ENCODE measurements at regions not wholly inside any gene's neighbourhood (a gene's known extent, or its start where the extent isn't known, plus 50 kb on each side); places are given as distances from the start of the nearest gene placed in this dataset.
A peak's percentile ranks its signal among the peaks of the same experiment; 100 is the strongest.
"Not testable (repeated sequence)": the region's sequence is repeated elsewhere in the genome, so short reads cannot be mapped to it uniquely, and the experiment has no call there.

- H3K9ac ChIP-seq (ENCODE audit: low read length); H3K27me3 ChIP-seq (ENCODE audit: control insufficient read depth, insufficient read depth, low read length); H3K4me1 ChIP-seq (ENCODE audit: control insufficient read depth, insufficient read depth, low read length); H3K4me3 ChIP-seq (ENCODE audit: low read length); H3K36me3 ChIP-seq (ENCODE audit: control insufficient read depth, insufficient read depth, low read length): not testable (repeated sequence)
- peak overlapping the region; percentile 14 for H3K27ac ChIP-seq (ENCODE audit: low read depth, low read length)
Measured at GRCh38 chr20:30579069-30579468, 678.4 kb upstream of the DEFB115 start.

- H3K36me3 ChIP-seq (ENCODE audit: control insufficient read depth, insufficient read depth, low read length); H3K4me1 ChIP-seq (ENCODE audit: control insufficient read depth, insufficient read depth, low read length); H3K27me3 ChIP-seq (ENCODE audit: control insufficient read depth, insufficient read depth, low read length); H3K9ac ChIP-seq (ENCODE audit: low read length): not testable (repeated sequence)
- H3K27ac ChIP-seq (ENCODE audit: low read depth, low read length), result peak overlapping the region; percentile 55
- H3K4me3 ChIP-seq (ENCODE audit: low read length), result peak overlapping the region; percentile 63
Measured at GRCh38 chr20:30579824-30580438, 677.5 kb upstream of the DEFB115 start.

DNA sequence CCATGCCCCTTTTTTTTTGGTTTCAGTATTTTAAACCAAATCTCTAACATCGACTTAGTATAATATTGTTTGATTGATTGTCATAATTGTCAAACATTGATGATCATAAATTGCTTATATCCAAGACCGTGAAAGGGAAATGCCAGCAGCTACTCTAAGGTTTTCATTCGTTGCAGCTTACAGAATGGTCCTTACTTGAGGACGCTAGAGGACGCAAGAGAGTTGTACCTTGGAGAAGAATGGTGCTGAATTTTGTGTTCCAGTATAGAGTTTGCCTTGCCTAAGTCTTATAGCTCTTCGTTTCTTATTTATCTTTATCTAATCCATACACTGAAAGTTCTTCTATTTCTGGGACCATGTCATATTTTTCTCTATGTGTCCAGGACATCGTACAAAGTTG, 675.6 kb upstream of the DEFB115 start:
- not testable (repeated sequence) for H3K27ac ChIP-seq (ENCODE audit: low read depth, low read length); H3K36me3 ChIP-seq (ENCODE audit: control insufficient read depth, insufficient read depth, low read length); H3K9ac ChIP-seq (ENCODE audit: low read length); H3K4me1 ChIP-seq (ENCODE audit: control insufficient read depth, insufficient read depth, low read length); H3K4me3 ChIP-seq (ENCODE audit: low read length); H3K27me3 ChIP-seq (ENCODE audit: control insufficient read depth, insufficient read depth, low read length)

GRCh38 chr20:30584403-30584802, 673.1 kb upstream of the DEFB115 start:
- not testable (repeated sequence) for H3K9ac ChIP-seq (ENCODE audit: low read length); H3K4me1 ChIP-seq (ENCODE audit: control insufficient read depth, insufficient read depth, low read length); H3K27me3 ChIP-seq (ENCODE audit: control insufficient read depth, insufficient read depth, low read length); H3K27ac ChIP-seq (ENCODE audit: low read depth, low read length); H3K4me3 ChIP-seq (ENCODE audit: low read length); H3K36me3 ChIP-seq (ENCODE audit: control insufficient read depth, insufficient read depth, low read length)

GRCh38 chr20:30585244-30585796, 672.1 kb upstream of the DEFB115 start:
- not testable (repeated sequence) for H3K27me3 ChIP-seq (ENCODE audit: control insufficient read depth, insufficient read depth, low read length); H3K4me1 ChIP-seq (ENCODE audit: control insufficient read depth, insufficient read depth, low read length); H3K36me3 ChIP-seq (ENCODE audit: control insufficient read depth, insufficient read depth, low read length); H3K27ac ChIP-seq (ENCODE audit: low read depth, low read length); H3K9ac ChIP-seq (ENCODE audit: low read length)
- H3K4me3 ChIP-seq (ENCODE audit: low read length), result peak overlapping the region; percentile 36

DNA sequence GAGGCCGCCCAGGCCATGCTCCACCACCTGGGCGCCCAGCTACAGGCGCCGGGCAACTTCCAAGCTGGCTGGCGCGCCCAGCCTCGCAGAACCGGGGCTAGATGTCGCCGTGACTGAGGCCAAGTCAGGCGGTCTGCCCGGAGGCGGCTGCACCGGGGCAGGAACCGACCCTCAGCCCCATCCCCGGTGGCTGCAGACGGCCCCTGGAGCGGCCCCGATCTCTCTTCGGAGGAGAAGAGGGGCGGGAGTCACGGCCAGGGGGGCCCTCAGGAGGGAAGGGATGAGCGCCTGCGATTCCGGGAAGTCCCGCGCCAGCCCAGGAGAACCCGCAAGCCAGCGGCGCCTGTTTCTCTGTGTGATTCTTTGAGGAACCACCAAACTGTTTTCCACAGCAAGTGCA, 671.3 kb upstream of the DEFB115 start:
- H3K27ac ChIP-seq (ENCODE audit: low read depth, low read length); H3K4me1 ChIP-seq (ENCODE audit: control insufficient read depth, insufficient read depth, low read length); H3K36me3 ChIP-seq (ENCODE audit: control insufficient read depth, insufficient read depth, low read length); H3K4me3 ChIP-seq (ENCODE audit: low read length); H3K9ac ChIP-seq (ENCODE audit: low read length); H3K27me3 ChIP-seq (ENCODE audit: control insufficient read depth, insufficient read depth, low read length): not testable (repeated sequence)

DNA sequence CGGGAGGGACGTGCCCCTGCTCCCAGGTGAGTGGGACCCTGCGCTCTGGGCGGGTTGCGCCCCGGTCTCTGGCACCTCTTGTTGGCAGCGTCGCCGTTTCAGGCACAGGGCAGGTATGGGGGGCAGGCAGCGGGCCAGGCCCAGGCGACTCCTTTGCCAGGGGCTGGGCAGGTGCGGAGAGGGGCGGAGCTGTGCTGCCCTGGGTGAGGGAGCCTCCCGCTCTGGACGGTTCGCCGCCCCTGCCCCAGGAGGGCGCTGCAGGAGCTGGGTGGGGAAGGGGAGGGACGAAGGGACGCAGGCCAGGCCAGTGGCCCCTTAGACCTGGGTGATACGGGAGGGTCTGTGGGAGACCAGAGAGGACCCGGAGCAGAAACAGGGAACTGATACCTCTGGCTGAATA, 663.9 kb upstream of the DEFB115 start:
- Histone ChIP-seq H3K9ac (ENCODE audit: low read length) (no peak overlapping the region), H3K4me3 (ENCODE audit: low read length) (no peak overlapping the region), H3K4me1 (ENCODE audit: control insufficient read depth, insufficient read depth, low read length) (no peaks in the 10 kb centered on the region), H3K27ac (ENCODE audit: low read depth, low read length) (no peak overlapping the region), H3K27me3 (ENCODE audit: control insufficient read depth, insufficient read depth, low read length) (no peaks in the 10 kb centered on the region), H3K36me3 (ENCODE audit: control insufficient read depth, insufficient read depth, low read length) (no peaks in the 10 kb centered on the region)

DNA sequence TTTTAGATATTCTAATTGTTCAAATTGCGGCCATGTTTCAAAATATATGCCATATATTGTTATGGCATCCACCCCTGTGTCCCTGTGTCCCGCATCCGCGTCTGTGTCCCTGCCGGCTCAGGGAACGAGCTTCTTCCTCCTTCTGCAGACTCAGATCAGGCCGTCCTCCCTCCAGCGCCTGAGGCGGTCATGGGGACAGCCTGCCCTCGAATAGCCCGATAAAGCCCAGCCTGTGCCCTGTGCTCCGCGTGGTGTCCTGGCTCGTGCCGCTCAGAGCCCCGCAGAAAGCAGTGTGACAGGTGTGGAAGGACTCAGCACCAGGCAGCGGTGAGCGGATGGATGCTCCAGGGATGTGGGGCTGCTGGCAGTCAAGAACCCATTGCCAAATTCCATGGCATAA, 663.4 kb upstream of the DEFB115 start:
- no peaks in the 10 kb centered on the region for H3K4me1 ChIP-seq (ENCODE audit: control insufficient read depth, insufficient read depth, low read length)
- H3K27me3 ChIP-seq (ENCODE audit: control insufficient read depth, insufficient read depth, low read length), result no peaks in the 10 kb centered on the region
- no peak overlapping the region for H3K27ac ChIP-seq (ENCODE audit: low read depth, low read length)

GRCh38 chr20:30595698-30596097, 661.8 kb upstream of the DEFB115 start:
- H3K27ac ChIP-seq (ENCODE audit: low read depth, low read length), result no peak overlapping the region
- no peaks in the 10 kb centered on the region for H3K27me3 ChIP-seq (ENCODE audit: control insufficient read depth, insufficient read depth, low read length)
- no peak overlapping the region for H3K9ac ChIP-seq (ENCODE audit: low read length)
- no peaks in the 10 kb centered on the region for H3K4me1 ChIP-seq (ENCODE audit: control insufficient read depth, insufficient read depth, low read length)
- no peak overlapping the region for H3K4me3 ChIP-seq (ENCODE audit: low read length)
- H3K36me3 ChIP-seq (ENCODE audit: control insufficient read depth, insufficient read depth, low read length), result no peaks in the 10 kb centered on the region

More for the DNA sequence above, 663.4 kb upstream of the DEFB115 start:
- no peak overlapping the region for H3K4me3 ChIP-seq (ENCODE audit: low read length)
- H3K9ac ChIP-seq (ENCODE audit: low read length), result no peak overlapping the region
- no peaks in the 10 kb centered on the region for H3K36me3 ChIP-seq (ENCODE audit: control insufficient read depth, insufficient read depth, low read length)

GRCh38 chr20:30597429-30597828, 660.0 kb upstream of the DEFB115 start:
- not testable (repeated sequence) for H3K36me3 ChIP-seq (ENCODE audit: control insufficient read depth, insufficient read depth, low read length); H3K4me1 ChIP-seq (ENCODE audit: control insufficient read depth, insufficient read depth, low read length); H3K9ac ChIP-seq (ENCODE audit: low read length); H3K27me3 ChIP-seq (ENCODE audit: control insufficient read depth, insufficient read depth, low read length); H3K27ac ChIP-seq (ENCODE audit: low read depth, low read length); H3K4me3 ChIP-seq (ENCODE audit: low read length)

DNA sequence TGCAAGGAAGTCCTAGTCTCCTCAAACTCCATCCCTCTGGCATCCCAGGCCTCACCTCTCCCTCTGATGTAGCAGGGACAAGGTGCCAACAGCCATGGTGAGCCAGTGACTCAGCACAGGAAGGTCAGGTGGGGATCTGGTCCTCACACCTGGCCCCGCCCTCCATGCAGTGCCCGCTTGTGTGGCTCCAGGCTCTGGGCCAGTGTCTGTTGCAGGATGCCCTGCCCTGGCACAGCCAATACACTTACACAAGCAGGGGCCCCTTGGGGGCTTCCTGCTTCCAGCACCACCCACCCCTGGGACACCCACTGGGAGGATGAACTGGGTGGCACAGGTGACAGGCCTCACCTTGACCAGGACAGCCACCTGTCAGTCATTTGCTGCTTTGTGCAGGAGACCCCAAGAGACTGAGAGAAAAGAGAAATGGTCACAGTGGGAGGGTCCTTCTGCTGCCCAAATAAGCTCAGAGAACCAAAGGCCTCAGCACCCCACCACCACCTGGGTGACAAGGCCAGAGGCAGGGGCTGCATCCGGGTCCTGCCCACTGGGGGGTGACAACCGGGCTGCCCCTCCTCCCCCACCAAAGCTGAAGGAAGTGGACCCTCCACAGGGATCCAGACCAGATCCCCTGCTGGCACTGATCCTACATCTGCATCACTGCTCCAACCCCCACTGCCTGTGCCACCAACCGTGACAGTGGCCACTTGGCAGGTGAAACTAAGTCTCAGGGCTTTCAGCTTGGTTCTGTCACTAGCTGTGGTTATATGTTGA, 658.8 kb upstream of the DEFB115 start:
- no peaks in the 10 kb centered on the region for H3K36me3 ChIP-seq (ENCODE audit: control insufficient read depth, insufficient read depth, low read length)
- H3K27ac ChIP-seq (ENCODE audit: low read depth, low read length), result no peak overlapping the region
- H3K4me3 ChIP-seq (ENCODE audit: low read length), result no peak overlapping the region
- no peak overlapping the region for H3K9ac ChIP-seq (ENCODE audit: low read length)
- H3K4me1 ChIP-seq (ENCODE audit: control insufficient read depth, insufficient read depth, low read length), result no peaks in the 10 kb centered on the region
- H3K27me3 ChIP-seq (ENCODE audit: control insufficient read depth, insufficient read depth, low read length), result no peaks in the 10 kb centered on the region

DNA sequence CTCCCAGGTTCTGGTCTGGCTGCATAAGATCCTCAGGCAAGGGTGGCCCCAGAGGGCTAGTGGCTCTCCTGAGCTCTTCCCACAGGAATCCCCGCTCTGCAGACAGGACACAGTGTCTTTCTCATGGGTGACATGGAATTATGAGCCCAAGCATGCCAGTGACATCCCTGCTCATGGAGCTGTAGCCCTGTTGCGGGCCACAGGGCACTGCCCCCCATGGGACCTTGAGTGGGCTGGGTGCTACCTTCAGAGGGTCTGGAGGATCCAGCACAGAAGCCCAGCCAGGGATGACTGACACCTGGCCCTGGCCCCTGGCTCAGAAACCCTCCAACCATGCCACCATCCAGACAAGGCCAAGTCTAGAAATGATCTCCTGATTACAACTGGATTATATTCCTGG, 657.5 kb upstream of the DEFB115 start:
- Histone ChIP-seq H3K4me1 (ENCODE audit: control insufficient read depth, insufficient read depth, low read length) (no peaks in the 10 kb centered on the region), H3K27me3 (ENCODE audit: control insufficient read depth, insufficient read depth, low read length) (no peaks in the 10 kb centered on the region), H3K36me3 (ENCODE audit: control insufficient read depth, insufficient read depth, low read length) (no peaks in the 10 kb centered on the region), H3K4me3 (ENCODE audit: low read length) (no peak overlapping the region), H3K9ac (ENCODE audit: low read length) (no peak overlapping the region), H3K27ac (ENCODE audit: low read depth, low read length) (no peak overlapping the region)

- Histone ChIP-seq H3K9ac (ENCODE audit: low read length) (no peak overlapping the region), H3K4me1 (ENCODE audit: control insufficient read depth, insufficient read depth, low read length) (no peaks in the 10 kb centered on the region), H3K36me3 (ENCODE audit: control insufficient read depth, insufficient read depth, low read length) (no peaks in the 10 kb centered on the region), H3K27ac (ENCODE audit: low read depth, low read length) (no peak overlapping the region), H3K27me3 (ENCODE audit: control insufficient read depth, insufficient read depth, low read length) (no peaks in the 10 kb centered on the region), H3K4me3 (ENCODE audit: low read length) (no peak overlapping the region)
Measured at GRCh38 chr20:30601974-30602373, 655.5 kb upstream of the DEFB115 start.
